Thymus (tissue), 11 donors: ENCODE measurements at regions not wholly inside any gene's neighbourhood (a gene's known extent, or its start where the extent isn't known, plus 50 kb on each side); places are given as distances from the start of the nearest gene placed in this dataset.
"Not testable (repeated sequence)": the region's sequence is repeated elsewhere in the genome, so short reads cannot be mapped to it uniquely, and the experiment has no call there.

Experiments used
- DNase-seq, 9 donors: peaks; one replicate each; pipeline ENCODE4 v3.0.0-alpha.2; 2013; ENCODE audit warnings: low spot score in 9 of 9, low read depth in 6 of 9, missing footprints in 1 of 9
- H3K27ac ChIP-seq, 2 donors: one replicate each; pipeline ENCODE4 v1.5.1; 2013; ENCODE audit warnings: control low read depth in 1 of 2, low read depth in 1 of 2, low read length in 1 of 2, mild to moderate bottlenecking in 1 of 2, moderate library complexity in 1 of 2
- H3K27me3 ChIP-seq, 2 donors: one replicate each; pipeline ENCODE4 v1.5.1; 2013; ENCODE audit warnings: low read length in 1 of 2; ENCODE audit not compliant: control insufficient read depth in 2 of 2, insufficient read depth in 1 of 2
- H3K36me3 ChIP-seq, 2 donors: one replicate each; pipeline ENCODE4 v1.5.1; 2013; ENCODE audit warnings: low read length in 1 of 2, mild to moderate bottlenecking in 1 of 2, moderate library complexity in 1 of 2; ENCODE audit not compliant: control insufficient read depth in 2 of 2, insufficient read depth in 2 of 2
- H3K4me1 ChIP-seq, 2 donors: one replicate each; pipeline ENCODE4 v1.5.1; 2013; ENCODE audit warnings: low read length in 2 of 2; ENCODE audit not compliant: control insufficient read depth in 2 of 2, insufficient read depth in 2 of 2
- H3K4me3 ChIP-seq, 2 donors: one replicate each; pipeline ENCODE4 v1.5.1; 2013; ENCODE audit warnings: low read length in 2 of 2, control low read depth in 1 of 2, mild to moderate bottlenecking in 1 of 2
- H3K9me3 ChIP-seq, 2 donors: one replicate each; pipeline ENCODE4 v1.5.1; 2013; ENCODE audit warnings: low read length in 1 of 2, mild to moderate bottlenecking in 1 of 2; ENCODE audit not compliant: control insufficient read depth in 2 of 2, insufficient read depth in 1 of 2
- WGBS: extraction: QIAGEN DNeasy Blood & Tissue Kit; methylation state at CpG from one replicate; pipeline ENCODE4 v1.1.7; 2013; 5-methylcytosine and 5-hydroxymethylcytosine counted together
- donor health status: healthy.

- Histone ChIP-seq H3K36me3 (no peaks in the 10 kb centered on the region), H3K9me3 (peaks cover 4 to 6% of the 10 kb centered on the region in 2 donors), H3K27ac (no peak overlapping the region), H3K27me3 (no peaks in the 10 kb centered on the region), H3K4me3 (no peak overlapping the region), H3K4me1 (no peaks in the 10 kb centered on the region)
- no peak for DNase-seq
- 92% methylated on average over 7 of the region's 7 CpGs for WGBS
Measured at GRCh38 chr19:57027360-57027759, 92.4 kb upstream of the USP29 start.

- WGBS, result 69% methylated on average over 2 of the region's 2 CpGs
- Histone ChIP-seq H3K4me3 (no peak overlapping the region), H3K27ac (no peak overlapping the region), H3K36me3 (no peaks in the 10 kb centered on the region), H3K4me1 (no peaks in the 10 kb centered on the region), H3K27me3 (no peaks in the 10 kb centered on the region), H3K9me3 (peaks cover 1 to 9% of the 10 kb centered on the region in 2 donors)
- no peak for DNase-seq
Measured at GRCh38 chr19:57028804-57029525, 90.8 kb upstream of the USP29 start.

GRCh38 chr19:57031106-57031505 is 88.7 kb upstream of the USP29 start:
- Histone ChIP-seq H3K36me3 (no peaks in the 10 kb centered on the region), H3K4me3 (no peak overlapping the region), H3K27me3 (no peaks in the 10 kb centered on the region), H3K9me3 (peaks cover 1 to 19% of the 10 kb centered on the region in 2 donors), H3K27ac (no peak overlapping the region), H3K4me1 (no peaks in the 10 kb centered on the region)
- 89% methylated on average over 12 of the region's 12 CpGs for WGBS
- no peak for DNase-seq

- 93% methylated on average over 8 of the region's 8 CpGs for WGBS
- Histone ChIP-seq H3K9me3 (peaks cover 5 to 19% of the 10 kb centered on the region in 2 donors), H3K4me3 (no peak overlapping the region), H3K27me3 (no peaks in the 10 kb centered on the region), H3K36me3 (no peaks in the 10 kb centered on the region), H3K27ac (no peak overlapping the region), H3K4me1 (no peaks in the 10 kb centered on the region)
- no peak for DNase-seq
Measured at GRCh38 chr19:57033576-57033975, 86.2 kb upstream of the USP29 start.

- Histone ChIP-seq H3K4me3 (no peak overlapping the region), H3K27ac (no peak overlapping the region), H3K4me1 (no peaks in the 10 kb centered on the region), H3K27me3 (no peaks in the 10 kb centered on the region), H3K9me3 (peaks cover 5 to 19% of the 10 kb centered on the region in 2 donors), H3K36me3 (no peaks in the 10 kb centered on the region)
- no peak for DNase-seq
- WGBS, result 91% methylated on average over 11 of the region's 11 CpGs
Measured at GRCh38 chr19:57034544-57034943, 85.2 kb upstream of the USP29 start.

GRCh38 chr19:57035740-57036139 is 84.0 kb upstream of the USP29 start:
- H3K9me3 ChIP-seq, result peaks cover 6 to 25% of the 10 kb centered on the region in 2 donors
- H3K4me3 ChIP-seq, H3K36me3 ChIP-seq, H3K27me3 ChIP-seq, DNase-seq, H3K4me1 ChIP-seq, H3K27ac ChIP-seq: not testable (repeated sequence)
- WGBS, result 93% methylated on average over 4 of the region's 4 CpGs

- H3K4me3 ChIP-seq, result no peak overlapping the region
- no peaks in the 10 kb centered on the region for H3K4me1 ChIP-seq
- WGBS, result 87% methylated on average over 4 of the region's 4 CpGs
- H3K36me3 ChIP-seq, result no peaks in the 10 kb centered on the region
- DNase-seq, result no peak
- no peaks in the 10 kb centered on the region for H3K27me3 ChIP-seq
- H3K27ac ChIP-seq, result no peak overlapping the region
- peaks cover 6 to 23% of the 10 kb centered on the region in 2 donors for H3K9me3 ChIP-seq
Measured at GRCh38 chr19:57037556-57037955, 82.2 kb upstream of the USP29 start.

- DNase-seq, result no peak
- Histone ChIP-seq H3K27ac (no peak overlapping the region), H3K36me3 (no peaks in the 10 kb centered on the region), H3K4me3 (no peak overlapping the region), H3K4me1 (no peaks in the 10 kb centered on the region), H3K9me3 (peaks cover 3 to 4% of the 10 kb centered on the region in 2 donors), H3K27me3 (no peaks in the 10 kb centered on the region)
- 87% methylated on average over 3 of the region's 3 CpGs for WGBS
Measured at GRCh38 chr19:57047743-57048142, 72.0 kb upstream of the USP29 start.

GRCh38 chr19:57050863-57051262 is 68.9 kb upstream of the USP29 start:
- no peak for DNase-seq
- H3K27me3 ChIP-seq, result no peaks in the 10 kb centered on the region
- 71% methylated on average over 2 of the region's 2 CpGs for WGBS
- no peaks in the 10 kb centered on the region for H3K36me3 ChIP-seq
- no peaks in the 10 kb centered on the region for H3K4me1 ChIP-seq
- H3K27ac ChIP-seq, result no peak overlapping the region
- no peak overlapping the region for H3K4me3 ChIP-seq
- peaks cover 0 to 7% of the 10 kb centered on the region in 2 donors for H3K9me3 ChIP-seq
